PFSK-1 (cell line): ENCODE measurements at regions not wholly inside any gene's neighbourhood (a gene's known extent, or its start where the extent isn't known, plus 50 kb on each side); places are given as distances from the start of the nearest gene placed in this dataset.

Source experiments
- SIN3A ChIP-seq: IDR thresholded peaks from 2 replicates; pipeline ENCODE4 v1.6.1; 2012; ENCODE audit warnings: mild to moderate bottlenecking, low read length, moderate library complexity, borderline replicate concordance; ENCODE audit not compliant: insufficient read depth
- TAF1 ChIP-seq: IDR thresholded peaks from 2 replicates; pipeline ENCODE4 v1.6.1; 2012; ENCODE audit warnings: low read length, control low read depth, borderline replicate concordance; ENCODE audit not compliant: insufficient read depth
- TF ChIP-seq, protein P1 (sequence below), 2 experiments: IDR thresholded peaks; 2 replicates each; pipeline versions ENCODE4 v1.6.1 to v1.8.0; 2011 to 2012; ENCODE audit warnings: low read depth in 2 of 2, low read length in 2 of 2, control low read depth in 1 of 2, inconsistent platforms in 1 of 2, mild to moderate bottlenecking in 1 of 2, moderate library complexity in 1 of 2; ENCODE audit not compliant: insufficient read depth in 1 of 2

DNA sequence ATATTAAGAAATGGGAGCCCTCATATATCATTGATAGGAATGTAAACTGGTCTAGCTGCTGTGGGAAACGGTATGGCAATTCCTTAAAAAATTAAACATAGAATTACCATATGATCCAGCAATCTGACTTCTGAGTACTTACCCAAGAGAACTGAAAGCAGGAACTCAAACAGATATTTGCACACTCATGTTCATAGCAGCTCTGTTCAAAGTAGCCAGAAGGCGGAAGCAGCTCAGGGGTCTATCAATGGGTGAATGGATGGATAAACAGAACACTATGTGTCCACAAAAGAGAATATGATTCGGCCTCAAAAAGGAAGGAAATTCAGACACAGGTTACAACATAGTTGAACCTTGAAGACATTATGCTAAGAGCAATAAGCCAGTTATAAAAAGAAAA lies 135.7 kb upstream of the NDUFV2 start:
- TF ChIP-seq, protein P1, sequence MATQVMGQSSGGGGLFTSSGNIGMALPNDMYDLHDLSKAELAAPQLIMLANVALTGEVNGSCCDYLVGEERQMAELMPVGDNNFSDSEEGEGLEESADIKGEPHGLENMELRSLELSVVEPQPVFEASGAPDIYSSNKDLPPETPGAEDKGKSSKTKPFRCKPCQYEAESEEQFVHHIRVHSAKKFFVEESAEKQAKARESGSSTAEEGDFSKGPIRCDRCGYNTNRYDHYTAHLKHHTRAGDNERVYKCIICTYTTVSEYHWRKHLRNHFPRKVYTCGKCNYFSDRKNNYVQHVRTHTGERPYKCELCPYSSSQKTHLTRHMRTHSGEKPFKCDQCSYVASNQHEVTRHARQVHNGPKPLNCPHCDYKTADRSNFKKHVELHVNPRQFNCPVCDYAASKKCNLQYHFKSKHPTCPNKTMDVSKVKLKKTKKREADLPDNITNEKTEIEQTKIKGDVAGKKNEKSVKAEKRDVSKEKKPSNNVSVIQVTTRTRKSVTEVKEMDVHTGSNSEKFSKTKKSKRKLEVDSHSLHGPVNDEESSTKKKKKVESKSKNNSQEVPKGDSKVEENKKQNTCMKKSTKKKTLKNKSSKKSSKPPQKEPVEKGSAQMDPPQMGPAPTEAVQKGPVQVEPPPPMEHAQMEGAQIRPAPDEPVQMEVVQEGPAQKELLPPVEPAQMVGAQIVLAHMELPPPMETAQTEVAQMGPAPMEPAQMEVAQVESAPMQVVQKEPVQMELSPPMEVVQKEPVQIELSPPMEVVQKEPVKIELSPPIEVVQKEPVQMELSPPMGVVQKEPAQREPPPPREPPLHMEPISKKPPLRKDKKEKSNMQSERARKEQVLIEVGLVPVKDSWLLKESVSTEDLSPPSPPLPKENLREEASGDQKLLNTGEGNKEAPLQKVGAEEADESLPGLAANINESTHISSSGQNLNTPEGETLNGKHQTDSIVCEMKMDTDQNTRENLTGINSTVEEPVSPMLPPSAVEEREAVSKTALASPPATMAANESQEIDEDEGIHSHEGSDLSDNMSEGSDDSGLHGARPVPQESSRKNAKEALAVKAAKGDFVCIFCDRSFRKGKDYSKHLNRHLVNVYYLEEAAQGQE (IDR thresholded peaks at IDR 0.05; ENCODE audit: insufficient read depth in 1 of 2, low read depth in 2 of 2, low read length in 2 of 2), result no peak
- TF ChIP-seq SIN3A, result no peak
- no peak for TF ChIP-seq TAF1
